ENCODE measurements at regions not wholly inside any gene's neighbourhood (a gene's known extent, or its start where the extent isn't known, plus 50 kb on each side); places are given as distances from the start of the nearest gene placed in this dataset.

- TF ChIP-seq ZNF266 (tag by site-specific recombination; IDR thresholded peaks at IDR 0.05; ENCODE audit: low read depth) (no peak), ZNF394 (tag by site-specific recombination; IDR thresholded peaks at IDR 0.05; ENCODE audit: borderline replicate concordance) (no peak), ZNF302 (tag by site-specific recombination; IDR thresholded peaks at IDR 0.05; ENCODE audit: low read depth) (no peak)
Observed at GRCh38 chr17:36880268-36880905, 56.9 kb upstream of the LHX1 start.

Data from HEK293 (cell line).